A673 (cell line): ENCODE measurements at regions not wholly inside any gene's neighbourhood (a gene's known extent, or its start where the extent isn't known, plus 50 kb on each side); places are given as distances from the start of the nearest gene placed in this dataset.

Experiments used
- EZH2 ChIP-seq: fragments of 200-600 bp; sonication (generic); IDR thresholded peaks from 2 replicates; pipeline ENCODE4 v1.6.1; 2017; ENCODE audit warnings: borderline replicate concordance, low read depth, mild to moderate bottlenecking, mixed read lengths, antibody characterized with exemption, low read length; ENCODE audit not compliant: poor library complexity, severe bottlenecking
- TF ChIP-seq, protein P1 (sequence below): fragments of 300-800, 200-600 bp; sonication (generic); conservative IDR thresholded peaks from 2 replicates; pipeline ENCODE4 v1.5.1; 2017; ENCODE audit warnings: low read depth, mild to moderate bottlenecking, antibody characterized with exemption, low read length, moderate library complexity, mixed read lengths

DNA sequence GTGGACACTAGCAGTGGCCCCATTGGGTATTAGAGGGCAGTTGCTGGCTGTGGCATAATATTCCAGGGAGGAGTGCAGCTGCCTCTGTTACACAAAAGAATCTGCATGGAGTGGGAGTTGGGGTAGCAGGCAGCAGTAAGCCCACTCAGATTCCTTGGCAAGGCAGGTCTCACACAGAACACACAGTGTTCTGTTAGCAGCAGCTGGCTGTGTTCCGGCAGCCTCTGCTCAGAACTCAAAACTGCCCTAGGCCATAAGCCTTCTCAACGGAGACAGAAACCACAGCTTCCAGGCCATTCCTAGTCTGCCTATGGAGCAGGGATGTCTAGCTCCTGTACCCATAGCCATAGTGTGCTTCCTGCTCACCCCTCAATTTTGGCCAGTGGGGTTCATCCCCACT lies 1085.4 kb downstream of the SLC6A15 start:
- TF ChIP-seq, protein P1, sequence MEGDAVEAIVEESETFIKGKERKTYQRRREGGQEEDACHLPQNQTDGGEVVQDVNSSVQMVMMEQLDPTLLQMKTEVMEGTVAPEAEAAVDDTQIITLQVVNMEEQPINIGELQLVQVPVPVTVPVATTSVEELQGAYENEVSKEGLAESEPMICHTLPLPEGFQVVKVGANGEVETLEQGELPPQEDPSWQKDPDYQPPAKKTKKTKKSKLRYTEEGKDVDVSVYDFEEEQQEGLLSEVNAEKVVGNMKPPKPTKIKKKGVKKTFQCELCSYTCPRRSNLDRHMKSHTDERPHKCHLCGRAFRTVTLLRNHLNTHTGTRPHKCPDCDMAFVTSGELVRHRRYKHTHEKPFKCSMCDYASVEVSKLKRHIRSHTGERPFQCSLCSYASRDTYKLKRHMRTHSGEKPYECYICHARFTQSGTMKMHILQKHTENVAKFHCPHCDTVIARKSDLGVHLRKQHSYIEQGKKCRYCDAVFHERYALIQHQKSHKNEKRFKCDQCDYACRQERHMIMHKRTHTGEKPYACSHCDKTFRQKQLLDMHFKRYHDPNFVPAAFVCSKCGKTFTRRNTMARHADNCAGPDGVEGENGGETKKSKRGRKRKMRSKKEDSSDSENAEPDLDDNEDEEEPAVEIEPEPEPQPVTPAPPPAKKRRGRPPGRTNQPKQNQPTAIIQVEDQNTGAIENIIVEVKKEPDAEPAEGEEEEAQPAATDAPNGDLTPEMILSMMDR = no peak
- no peak for TF ChIP-seq EZH2
